GM12864 (cell line): ENCODE measurements at regions not wholly inside any gene's neighbourhood (a gene's known extent, or its start where the extent isn't known, plus 50 kb on each side); places are given as distances from the start of the nearest gene placed in this dataset.

Experiments
- DNase-seq: peaks from one replicate; pipeline ENCODE4 v3.0.0-alpha.2; 2011; ENCODE audit warnings: low read depth
- H3K4me3 ChIP-seq: 2 replicates; pipeline ENCODE4 v1.5.1; 2011; ENCODE audit warnings: mild to moderate bottlenecking, low read depth, low read length, control low read depth
- TF ChIP-seq, protein P1 (sequence below): IDR thresholded peaks from 2 replicates; pipeline ENCODE4 v1.5.1; 2011; ENCODE audit warnings: low read depth, mild to moderate bottlenecking, moderate library complexity, low read length, control low read depth, inconsistent platforms; ENCODE audit errors: missing control alignments

DNA sequence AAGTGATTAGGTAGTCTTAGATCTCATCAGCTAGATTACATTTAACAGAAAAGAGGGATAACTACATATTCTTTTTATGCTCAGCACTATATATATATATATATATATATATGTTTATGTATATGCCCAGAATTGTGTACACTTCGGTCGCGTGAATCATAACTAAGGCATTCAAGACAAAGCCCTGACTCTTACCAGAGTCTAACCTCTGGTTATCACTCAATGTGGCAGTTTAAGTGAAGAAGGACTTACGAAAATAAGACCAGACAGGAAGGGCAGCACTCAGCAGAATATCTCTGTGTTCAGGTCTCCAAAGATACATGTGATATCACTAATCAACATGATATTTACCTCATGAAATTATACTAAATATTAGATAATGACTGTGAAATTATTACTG lies 1326.7 kb downstream of the MRPL39 start:
- TF ChIP-seq, protein P1, sequence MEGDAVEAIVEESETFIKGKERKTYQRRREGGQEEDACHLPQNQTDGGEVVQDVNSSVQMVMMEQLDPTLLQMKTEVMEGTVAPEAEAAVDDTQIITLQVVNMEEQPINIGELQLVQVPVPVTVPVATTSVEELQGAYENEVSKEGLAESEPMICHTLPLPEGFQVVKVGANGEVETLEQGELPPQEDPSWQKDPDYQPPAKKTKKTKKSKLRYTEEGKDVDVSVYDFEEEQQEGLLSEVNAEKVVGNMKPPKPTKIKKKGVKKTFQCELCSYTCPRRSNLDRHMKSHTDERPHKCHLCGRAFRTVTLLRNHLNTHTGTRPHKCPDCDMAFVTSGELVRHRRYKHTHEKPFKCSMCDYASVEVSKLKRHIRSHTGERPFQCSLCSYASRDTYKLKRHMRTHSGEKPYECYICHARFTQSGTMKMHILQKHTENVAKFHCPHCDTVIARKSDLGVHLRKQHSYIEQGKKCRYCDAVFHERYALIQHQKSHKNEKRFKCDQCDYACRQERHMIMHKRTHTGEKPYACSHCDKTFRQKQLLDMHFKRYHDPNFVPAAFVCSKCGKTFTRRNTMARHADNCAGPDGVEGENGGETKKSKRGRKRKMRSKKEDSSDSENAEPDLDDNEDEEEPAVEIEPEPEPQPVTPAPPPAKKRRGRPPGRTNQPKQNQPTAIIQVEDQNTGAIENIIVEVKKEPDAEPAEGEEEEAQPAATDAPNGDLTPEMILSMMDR = no peak
- DNase-seq = no peak
- no peak overlapping the region for H3K4me3 ChIP-seq

DNA sequence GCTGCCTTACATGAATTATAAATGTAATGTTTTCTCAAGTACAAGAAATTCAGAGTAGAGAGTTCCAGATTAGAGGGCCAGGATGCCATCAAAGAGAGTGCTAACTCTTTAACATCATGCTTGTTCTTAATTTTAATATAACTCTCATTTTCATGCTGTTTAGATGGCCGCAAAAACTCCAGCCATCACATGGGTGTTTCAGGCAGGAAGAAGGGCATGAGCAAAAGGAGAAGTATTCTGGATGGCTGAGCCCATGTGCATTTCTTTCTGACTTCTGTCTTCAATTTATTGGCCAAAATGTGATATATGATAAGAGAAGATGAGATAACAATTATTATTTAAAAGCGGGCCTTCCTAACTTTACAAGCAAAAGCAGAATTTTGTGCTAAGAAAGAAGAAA lies 1328.6 kb downstream of the MRPL39 start:
- TF ChIP-seq, protein P1 = no peak
- no peak for DNase-seq
- H3K4me3 ChIP-seq = no peak overlapping the region

DNA sequence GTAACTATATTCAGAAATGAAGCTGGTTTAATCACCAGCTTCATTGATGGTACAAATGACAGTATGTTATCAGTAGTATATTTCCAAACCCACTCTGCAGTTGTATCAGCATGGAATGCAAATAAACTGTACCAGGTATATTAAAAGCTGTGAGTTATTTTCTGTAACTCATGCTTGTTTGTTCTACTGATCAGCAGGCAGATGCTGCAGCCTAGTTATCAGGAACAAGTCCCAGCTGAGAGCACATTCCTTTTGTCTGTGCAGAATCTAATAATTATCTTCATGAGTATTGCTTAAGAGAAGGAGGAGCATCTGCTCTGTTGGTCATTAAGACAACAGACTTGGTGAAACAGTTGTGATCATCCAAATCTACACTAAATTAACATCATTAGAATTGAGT lies 1331.1 kb downstream of the MRPL39 start:
- DNase-seq = no peak
- no peak overlapping the region for H3K4me3 ChIP-seq
- TF ChIP-seq, protein P1 = no peak

DNA sequence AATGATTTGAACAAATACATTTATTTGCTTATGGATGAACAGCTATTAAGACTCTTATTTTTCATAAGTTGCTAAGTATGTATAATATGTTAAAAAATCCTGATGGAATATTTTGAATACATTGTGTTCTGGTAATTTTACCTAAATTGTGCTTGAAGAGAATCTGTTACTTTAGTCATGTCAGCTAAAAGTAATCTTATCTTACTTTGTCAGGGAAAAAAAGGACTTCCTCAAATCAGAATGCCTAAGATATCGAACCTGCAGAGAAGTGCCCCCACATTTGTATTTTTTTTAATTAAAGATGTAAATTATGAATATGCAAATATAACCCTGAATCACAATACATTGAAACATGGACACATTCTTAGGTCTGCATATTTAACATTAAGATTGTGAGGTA lies 1331.7 kb downstream of the MRPL39 start:
- H3K4me3 ChIP-seq = no peak overlapping the region
- TF ChIP-seq, protein P1 = no peak
- no peak for DNase-seq

DNA sequence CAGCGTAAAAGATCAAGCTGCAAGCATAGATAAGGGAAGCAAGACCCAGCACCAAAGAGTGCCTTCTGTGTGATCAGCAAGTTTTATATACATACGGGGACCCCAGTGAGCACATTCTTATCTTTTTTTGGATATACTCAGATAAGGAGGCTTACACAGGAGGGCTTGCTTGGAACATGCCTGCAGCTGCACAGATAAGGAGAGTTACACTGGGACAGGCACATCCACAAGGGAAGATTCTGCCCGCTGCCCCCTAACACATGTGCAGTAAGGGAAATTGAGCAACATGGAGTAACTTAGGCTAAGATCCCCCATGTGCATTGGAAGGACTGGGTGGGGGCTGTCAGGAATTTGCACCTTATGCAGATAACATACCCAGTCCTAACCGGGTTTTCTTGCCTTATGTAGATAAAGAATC lies 1334.8 kb downstream of the MRPL39 start:
- no peak for DNase-seq
- TF ChIP-seq, protein P1 = no peak
- no peak overlapping the region for H3K4me3 ChIP-seq

DNA sequence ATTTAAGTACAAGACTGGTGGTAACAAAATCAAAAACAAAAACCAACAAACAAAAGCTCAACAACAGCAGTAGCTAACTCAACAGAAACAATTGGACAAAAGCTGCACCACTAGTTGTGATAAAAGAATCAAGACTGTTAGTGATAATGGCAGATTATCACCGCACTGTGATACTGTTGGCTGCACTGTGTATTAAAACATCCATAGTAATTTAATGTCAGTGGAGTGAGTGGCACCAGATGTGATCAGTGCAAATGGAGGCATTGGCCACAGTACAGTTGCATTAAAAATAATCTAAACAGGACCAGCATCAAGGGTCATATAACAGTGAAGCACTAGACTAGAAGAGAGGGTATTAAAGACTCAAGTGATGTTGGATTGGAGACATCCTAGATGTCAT lies 1341.3 kb downstream of the MRPL39 start:
- DNase-seq = no peak
- TF ChIP-seq, protein P1 = no peak
- no peak overlapping the region for H3K4me3 ChIP-seq

DNA sequence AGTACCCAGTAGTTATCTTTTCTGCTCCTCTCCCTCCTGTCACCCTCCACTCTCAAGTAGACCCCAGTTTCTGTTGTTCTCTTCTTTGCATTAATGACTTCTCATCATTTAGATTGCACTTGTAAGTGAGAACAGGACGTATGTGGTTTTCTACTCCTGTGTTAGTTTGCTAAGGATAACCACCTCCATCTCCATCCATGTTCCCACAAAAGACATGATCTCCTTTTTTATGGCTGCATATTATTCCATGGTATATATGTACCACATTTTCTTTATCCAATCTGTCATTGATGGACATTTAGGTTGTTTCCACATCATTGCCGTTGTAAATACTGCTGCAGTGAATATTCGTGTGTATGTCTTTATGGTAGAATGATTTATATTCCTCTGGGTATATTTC lies 1346.5 kb downstream of the MRPL39 start:
- TF ChIP-seq, protein P1 = no peak
- no peak overlapping the region for H3K4me3 ChIP-seq
- DNase-seq = no peak
